ENCODE measurements at regions not wholly inside any gene's neighbourhood (a gene's known extent, or its start where the extent isn't known, plus 50 kb on each side); places are given as distances from the start of the nearest gene placed in this dataset.

DNA sequence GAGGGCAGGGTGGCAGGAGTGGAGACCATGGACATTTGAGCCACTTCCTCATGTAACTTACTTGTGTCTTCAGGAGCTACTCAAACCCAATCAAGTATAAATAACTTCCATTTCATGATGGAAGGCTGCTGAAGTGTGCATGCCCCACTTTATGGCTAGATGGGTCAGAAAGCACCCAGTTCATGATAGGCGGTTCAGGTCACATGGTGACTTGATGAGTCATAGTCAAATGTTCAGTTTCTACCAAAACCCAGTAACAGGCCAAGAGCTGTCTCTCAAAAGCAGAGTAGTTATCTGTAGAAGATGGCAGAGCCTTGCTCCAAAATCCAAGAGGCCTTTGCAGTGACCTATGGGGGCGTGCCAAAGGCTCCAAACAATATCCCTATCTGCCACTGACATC lies 133.7 kb upstream of the TENT5A start (continued):
- TF ChIP-seq OVOL2 (CRISPR knock-in tag; IDR thresholded peaks at IDR 0.05; ENCODE audit: borderline replicate concordance) (no peak), ETV6 (CRISPR knock-in tag; IDR thresholded peaks at IDR 0.05) (no peak)

DNA sequence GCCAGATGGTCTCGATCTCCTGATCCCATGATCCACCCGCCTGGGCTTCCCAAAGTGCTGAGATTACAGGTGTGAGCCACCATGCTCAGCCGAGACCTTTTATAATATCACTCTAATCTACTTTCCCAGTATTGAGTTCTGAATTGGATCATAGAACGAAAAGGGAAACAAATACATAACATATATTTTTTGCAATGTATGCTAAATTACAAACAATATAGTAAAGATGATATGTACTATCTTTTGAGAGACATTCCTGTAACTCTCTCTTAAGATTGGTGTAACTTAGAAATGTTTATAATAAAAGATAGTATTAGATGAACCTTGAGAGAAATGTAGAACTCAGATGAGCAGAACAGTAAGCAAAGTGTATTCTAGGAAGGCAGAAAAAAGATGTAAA lies 129.2 kb upstream of the TENT5A start:
- H3K36me3 Mint-ChIP-seq = no peaks in the 10 kb centered on the region
- POLR2A ChIA-PET = no interaction called here
- H3K9me3 Mint-ChIP-seq = peaks cover 4% of the 10 kb centered on the region
- no peaks in the 10 kb centered on the region for H3K27me3 Mint-ChIP-seq (ENCODE audit: low read depth)
- CTCF ChIA-PET = no interaction called here
- DNase-seq (ENCODE audit: low spot score) (no peak), ATAC-seq (no peak)
- TF ChIP-seq, protein P1, sequence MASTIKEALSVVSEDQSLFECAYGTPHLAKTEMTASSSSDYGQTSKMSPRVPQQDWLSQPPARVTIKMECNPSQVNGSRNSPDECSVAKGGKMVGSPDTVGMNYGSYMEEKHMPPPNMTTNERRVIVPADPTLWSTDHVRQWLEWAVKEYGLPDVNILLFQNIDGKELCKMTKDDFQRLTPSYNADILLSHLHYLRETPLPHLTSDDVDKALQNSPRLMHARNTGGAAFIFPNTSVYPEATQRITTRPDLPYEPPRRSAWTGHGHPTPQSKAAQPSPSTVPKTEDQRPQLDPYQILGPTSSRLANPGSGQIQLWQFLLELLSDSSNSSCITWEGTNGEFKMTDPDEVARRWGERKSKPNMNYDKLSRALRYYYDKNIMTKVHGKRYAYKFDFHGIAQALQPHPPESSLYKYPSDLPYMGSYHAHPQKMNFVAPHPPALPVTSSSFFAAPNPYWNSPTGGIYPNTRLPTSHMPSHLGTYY (CRISPR knock-in tag; IDR thresholded peaks at IDR 0.05) = no peak
- TF ChIP-seq, protein P2, sequence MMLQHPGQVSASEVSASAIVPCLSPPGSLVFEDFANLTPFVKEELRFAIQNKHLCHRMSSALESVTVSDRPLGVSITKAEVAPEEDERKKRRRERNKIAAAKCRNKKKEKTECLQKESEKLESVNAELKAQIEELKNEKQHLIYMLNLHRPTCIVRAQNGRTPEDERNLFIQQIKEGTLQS (CRISPR knock-in tag; conservative IDR thresholded peaks at IDR 0.05) = no peak
- TF ChIP-seq, protein P3, sequence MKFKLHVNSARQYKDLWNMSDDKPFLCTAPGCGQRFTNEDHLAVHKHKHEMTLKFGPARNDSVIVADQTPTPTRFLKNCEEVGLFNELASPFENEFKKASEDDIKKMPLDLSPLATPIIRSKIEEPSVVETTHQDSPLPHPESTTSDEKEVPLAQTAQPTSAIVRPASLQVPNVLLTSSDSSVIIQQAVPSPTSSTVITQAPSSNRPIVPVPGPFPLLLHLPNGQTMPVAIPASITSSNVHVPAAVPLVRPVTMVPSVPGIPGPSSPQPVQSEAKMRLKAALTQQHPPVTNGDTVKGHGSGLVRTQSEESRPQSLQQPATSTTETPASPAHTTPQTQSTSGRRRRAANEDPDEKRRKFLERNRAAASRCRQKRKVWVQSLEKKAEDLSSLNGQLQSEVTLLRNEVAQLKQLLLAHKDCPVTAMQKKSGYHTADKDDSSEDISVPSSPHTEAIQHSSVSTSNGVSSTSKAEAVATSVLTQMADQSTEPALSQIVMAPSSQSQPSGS (CRISPR knock-in tag; IDR thresholded peaks at IDR 0.05; ENCODE audit: borderline replicate concordance, low read depth) = no peak
- TF ChIP-seq, protein P4, sequence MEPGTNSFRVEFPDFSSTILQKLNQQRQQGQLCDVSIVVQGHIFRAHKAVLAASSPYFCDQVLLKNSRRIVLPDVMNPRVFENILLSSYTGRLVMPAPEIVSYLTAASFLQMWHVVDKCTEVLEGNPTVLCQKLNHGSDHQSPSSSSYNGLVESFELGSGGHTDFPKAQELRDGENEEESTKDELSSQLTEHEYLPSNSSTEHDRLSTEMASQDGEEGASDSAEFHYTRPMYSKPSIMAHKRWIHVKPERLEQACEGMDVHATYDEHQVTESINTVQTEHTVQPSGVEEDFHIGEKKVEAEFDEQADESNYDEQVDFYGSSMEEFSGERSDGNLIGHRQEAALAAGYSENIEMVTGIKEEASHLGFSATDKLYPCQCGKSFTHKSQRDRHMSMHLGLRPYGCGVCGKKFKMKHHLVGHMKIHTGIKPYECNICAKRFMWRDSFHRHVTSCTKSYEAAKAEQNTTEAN (CRISPR knock-in tag; IDR thresholded peaks at IDR 0.05) = no peak
- TF ChIP-seq NFE2L1 (CRISPR knock-in tag; IDR thresholded peaks at IDR 0.05) (no peak), ZNF416 (CRISPR knock-in tag; IDR thresholded peaks at IDR 0.05) (no peak), ZNF671 (CRISPR knock-in tag; IDR thresholded peaks at IDR 0.05) (no peak), KAT7 (CRISPR knock-in tag; IDR thresholded peaks at IDR 0.05; ENCODE audit: borderline replicate concordance) (no peak), SMAD3 (CRISPR knock-in tag; IDR thresholded peaks at IDR 0.05; ENCODE audit: borderline replicate concordance) (no peak), IRF2 (CRISPR knock-in tag; IDR thresholded peaks at IDR 0.05; ENCODE audit: borderline replicate concordance, low read depth) (no peak), NFATC4 (CRISPR knock-in tag; IDR thresholded peaks at IDR 0.05) (no peak), TCF7 (CRISPR knock-in tag; IDR thresholded peaks at IDR 0.05; ENCODE audit: low read depth) (no peak)
- TF ChIP-seq, protein P5, sequence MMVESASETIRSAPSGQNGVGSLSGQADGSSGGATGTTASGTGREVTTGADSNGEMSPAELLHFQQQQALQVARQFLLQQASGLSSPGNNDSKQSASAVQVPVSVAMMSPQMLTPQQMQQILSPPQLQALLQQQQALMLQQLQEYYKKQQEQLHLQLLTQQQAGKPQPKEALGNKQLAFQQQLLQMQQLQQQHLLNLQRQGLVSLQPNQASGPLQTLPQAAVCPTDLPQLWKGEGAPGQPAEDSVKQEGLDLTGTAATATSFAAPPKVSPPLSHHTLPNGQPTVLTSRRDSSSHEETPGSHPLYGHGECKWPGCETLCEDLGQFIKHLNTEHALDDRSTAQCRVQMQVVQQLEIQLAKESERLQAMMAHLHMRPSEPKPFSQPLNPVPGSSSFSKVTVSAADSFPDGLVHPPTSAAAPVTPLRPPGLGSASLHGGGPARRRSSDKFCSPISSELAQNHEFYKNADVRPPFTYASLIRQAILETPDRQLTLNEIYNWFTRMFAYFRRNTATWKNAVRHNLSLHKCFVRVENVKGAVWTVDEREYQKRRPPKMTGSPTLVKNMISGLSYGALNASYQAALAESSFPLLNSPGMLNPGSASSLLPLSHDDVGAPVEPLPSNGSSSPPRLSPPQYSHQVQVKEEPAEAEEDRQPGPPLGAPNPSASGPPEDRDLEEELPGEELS (CRISPR knock-in tag; IDR thresholded peaks at IDR 0.05) = no peak
- TF ChIP-seq, protein P6, sequence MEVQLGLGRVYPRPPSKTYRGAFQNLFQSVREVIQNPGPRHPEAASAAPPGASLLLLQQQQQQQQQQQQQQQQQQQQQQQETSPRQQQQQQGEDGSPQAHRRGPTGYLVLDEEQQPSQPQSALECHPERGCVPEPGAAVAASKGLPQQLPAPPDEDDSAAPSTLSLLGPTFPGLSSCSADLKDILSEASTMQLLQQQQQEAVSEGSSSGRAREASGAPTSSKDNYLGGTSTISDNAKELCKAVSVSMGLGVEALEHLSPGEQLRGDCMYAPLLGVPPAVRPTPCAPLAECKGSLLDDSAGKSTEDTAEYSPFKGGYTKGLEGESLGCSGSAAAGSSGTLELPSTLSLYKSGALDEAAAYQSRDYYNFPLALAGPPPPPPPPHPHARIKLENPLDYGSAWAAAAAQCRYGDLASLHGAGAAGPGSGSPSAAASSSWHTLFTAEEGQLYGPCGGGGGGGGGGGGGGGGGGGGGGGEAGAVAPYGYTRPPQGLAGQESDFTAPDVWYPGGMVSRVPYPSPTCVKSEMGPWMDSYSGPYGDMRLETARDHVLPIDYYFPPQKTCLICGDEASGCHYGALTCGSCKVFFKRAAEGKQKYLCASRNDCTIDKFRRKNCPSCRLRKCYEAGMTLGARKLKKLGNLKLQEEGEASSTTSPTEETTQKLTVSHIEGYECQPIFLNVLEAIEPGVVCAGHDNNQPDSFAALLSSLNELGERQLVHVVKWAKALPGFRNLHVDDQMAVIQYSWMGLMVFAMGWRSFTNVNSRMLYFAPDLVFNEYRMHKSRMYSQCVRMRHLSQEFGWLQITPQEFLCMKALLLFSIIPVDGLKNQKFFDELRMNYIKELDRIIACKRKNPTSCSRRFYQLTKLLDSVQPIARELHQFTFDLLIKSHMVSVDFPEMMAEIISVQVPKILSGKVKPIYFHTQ (CRISPR knock-in tag; IDR thresholded peaks at IDR 0.05) = no peak
- TF ChIP-seq, protein P7, sequence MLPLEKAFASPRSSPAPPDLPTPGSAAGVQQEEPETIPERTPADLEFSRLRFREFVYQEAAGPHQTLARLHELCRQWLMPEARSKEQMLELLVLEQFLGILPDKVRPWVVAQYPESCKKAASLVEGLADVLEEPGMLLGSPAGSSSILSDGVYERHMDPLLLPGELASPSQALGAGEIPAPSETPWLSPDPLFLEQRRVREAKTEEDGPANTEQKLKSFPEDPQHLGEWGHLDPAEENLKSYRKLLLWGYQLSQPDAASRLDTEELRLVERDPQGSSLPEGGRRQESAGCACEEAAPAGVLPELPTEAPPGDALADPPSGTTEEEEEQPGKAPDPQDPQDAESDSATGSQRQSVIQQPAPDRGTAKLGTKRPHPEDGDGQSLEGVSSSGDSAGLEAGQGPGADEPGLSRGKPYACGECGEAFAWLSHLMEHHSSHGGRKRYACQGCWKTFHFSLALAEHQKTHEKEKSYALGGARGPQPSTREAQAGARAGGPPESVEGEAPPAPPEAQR (CRISPR knock-in tag; IDR thresholded peaks at IDR 0.05) = no peak
- no peak overlapping the region for H3K27ac Mint-ChIP-seq
- H3K4me3 Mint-ChIP-seq = no peak overlapping the region
- no peaks in the 10 kb centered on the region for H3K4me1 Mint-ChIP-seq

Data from WTC11 (cell line).